ENCODE measurements at regions not wholly inside any gene's neighbourhood (a gene's known extent, or its start where the extent isn't known, plus 50 kb on each side); places are given as distances from the start of the nearest gene placed in this dataset.
A peak's percentile ranks its signal among the peaks of the same experiment; 100 is the strongest.

GRCh38 chr2:207223051-207223450, 57.3 kb upstream of the KLF7 start:
- DNase-seq (ENCODE audit: low spot score) = no peak
- peak; percentile 16 for TF ChIP-seq CTCF (IDR thresholded peaks at IDR 0.05)
- Mint-ChIP-seq H3K36me3 (ENCODE audit: low read depth) (no peaks in the 10 kb centered on the region), H3K4me1 (ENCODE audit: low read depth) (peaks cover 42% of the 10 kb centered on the region), H3K4me3 (ENCODE audit: unreplicated experiment) (no peak overlapping the region), H3K9me3 (ENCODE audit: low read depth) (no peaks in the 10 kb centered on the region), H3K27ac (ENCODE audit: unreplicated experiment) (no peak overlapping the region), H3K27me3 (ENCODE audit: low read depth) (no peaks in the 10 kb centered on the region)

GRCh38 chr2:207224381-207224780, 58.6 kb upstream of the KLF7 start:
- Mint-ChIP-seq H3K4me3 (ENCODE audit: unreplicated experiment) (no peak overlapping the region), H3K27ac (ENCODE audit: unreplicated experiment) (no peak overlapping the region), H3K36me3 (ENCODE audit: low read depth) (no peaks in the 10 kb centered on the region), H3K27me3 (ENCODE audit: low read depth) (no peaks in the 10 kb centered on the region), H3K9me3 (ENCODE audit: low read depth) (no peaks in the 10 kb centered on the region), H3K4me1 (ENCODE audit: low read depth) (peaks cover 48% of the 10 kb centered on the region)
- no peak for TF ChIP-seq CTCF (IDR thresholded peaks at IDR 0.05)
- DNase-seq (ENCODE audit: low spot score) = no peak

- no peaks in the 10 kb centered on the region for H3K9me3 Mint-ChIP-seq (ENCODE audit: low read depth)
- TF ChIP-seq CTCF (IDR thresholded peaks at IDR 0.05) = no peak
- no peak overlapping the region for H3K4me3 Mint-ChIP-seq (ENCODE audit: unreplicated experiment)
- H3K36me3 Mint-ChIP-seq (ENCODE audit: low read depth) = no peaks in the 10 kb centered on the region
- no peak for DNase-seq (ENCODE audit: low spot score)
- no peaks in the 10 kb centered on the region for H3K27me3 Mint-ChIP-seq (ENCODE audit: low read depth)
- H3K27ac Mint-ChIP-seq (ENCODE audit: unreplicated experiment) = no peak overlapping the region
- H3K4me1 Mint-ChIP-seq (ENCODE audit: low read depth) = peaks cover 48% of the 10 kb centered on the region
Observed at GRCh38 chr2:207224791-207225482, 59.2 kb upstream of the KLF7 start.

GRCh38 chr2:207225773-207226172, 60.0 kb upstream of the KLF7 start:
- Mint-ChIP-seq H3K27me3 (ENCODE audit: low read depth) (no peaks in the 10 kb centered on the region), H3K27ac (ENCODE audit: unreplicated experiment) (no peak overlapping the region), H3K36me3 (ENCODE audit: low read depth) (no peaks in the 10 kb centered on the region), H3K4me3 (ENCODE audit: unreplicated experiment) (no peak overlapping the region), H3K9me3 (ENCODE audit: low read depth) (no peaks in the 10 kb centered on the region), H3K4me1 (ENCODE audit: low read depth) (peaks cover 47% of the 10 kb centered on the region)
- TF ChIP-seq CTCF (IDR thresholded peaks at IDR 0.05) = no peak
- DNase-seq (ENCODE audit: low spot score) = no peak

GRCh38 chr2:207226243-207226642, 60.5 kb upstream of the KLF7 start:
- no peak for DNase-seq (ENCODE audit: low spot score)
- Mint-ChIP-seq H3K27me3 (ENCODE audit: low read depth) (no peaks in the 10 kb centered on the region), H3K4me1 (ENCODE audit: low read depth) (peaks cover 51% of the 10 kb centered on the region), H3K27ac (ENCODE audit: unreplicated experiment) (no peak overlapping the region), H3K9me3 (ENCODE audit: low read depth) (no peaks in the 10 kb centered on the region), H3K36me3 (ENCODE audit: low read depth) (no peaks in the 10 kb centered on the region), H3K4me3 (ENCODE audit: unreplicated experiment) (no peak overlapping the region)
- TF ChIP-seq CTCF (IDR thresholded peaks at IDR 0.05) = no peak

Data from chondrocyte (in vitro differentiated cells).